DOHH2 (cell line): ENCODE measurements at regions not wholly inside any gene's neighbourhood (a gene's known extent, or its start where the extent isn't known, plus 50 kb on each side); places are given as distances from the start of the nearest gene placed in this dataset.

Experiments used
- H3F3A ChIP-seq: fragments of 200-600 bp; sonication (generic), shearing (Covaris generic); 2 replicates; pipeline ENCODE4 v1.6.0; 2016; ENCODE audit warnings: antibody characterized with exemption, mild to moderate bottlenecking; ENCODE audit not compliant: control insufficient read depth, insufficient read depth
- H3K27ac ChIP-seq: fragments of 200-600 bp; sonication (generic); 2 replicates; pipeline ENCODE4 v1.5.1; 2014; ENCODE audit warnings: low read depth, mild to moderate bottlenecking, low read length, moderate library complexity
- H3K27me3 ChIP-seq: fragments of 200-600 bp; sonication (generic); 2 replicates; pipeline ENCODE4 v1.6.1; 2014; ENCODE audit warnings: mild to moderate bottlenecking, low read length, mixed read lengths; ENCODE audit not compliant: control insufficient read depth
- H3K36me3 ChIP-seq: fragments of 200-600 bp; sonication (generic); 2 replicates; pipeline ENCODE4 v1.6.1; 2014; ENCODE audit warnings: mild to moderate bottlenecking, low read length, moderate library complexity, mixed read lengths; ENCODE audit not compliant: control insufficient read depth
- H3K4me1 ChIP-seq: fragments of 200-600 bp; sonication (generic); 2 replicates; pipeline ENCODE4 v1.6.1; 2014; ENCODE audit warnings: mild to moderate bottlenecking, low read length, mixed read lengths; ENCODE audit not compliant: control insufficient read depth
- H3K4me2 ChIP-seq: fragments of 200-600 bp; sonication (generic); 2 replicates; pipeline ENCODE4 v1.6.0; 2014; ENCODE audit warnings: mild to moderate bottlenecking, low read length, moderate library complexity
- H3K4me3 ChIP-seq: fragments of 200-600 bp; sonication (generic); 2 replicates; pipeline ENCODE4 v1.5.1; 2014; ENCODE audit warnings: mild to moderate bottlenecking, low read length, mixed read lengths
- H3K79me2 ChIP-seq: fragments of 200-600 bp; sonication (generic); 2 replicates; pipeline ENCODE4 v1.6.1; 2014; ENCODE audit warnings: mild to moderate bottlenecking, low read length, mixed read lengths; ENCODE audit not compliant: control insufficient read depth
- H3K9me2 ChIP-seq: fragments of 200-600 bp; sonication (generic); replicated peaks from 2 replicates; pipeline ENCODE4 v1.6.1; 2014; ENCODE audit warnings: mild to moderate bottlenecking, low read length, mixed read lengths; ENCODE audit not compliant: control insufficient read depth
- H3K9me3 ChIP-seq: fragments of 200-600 bp; sonication (generic); 2 replicates; pipeline ENCODE4 v1.6.1; 2014; ENCODE audit warnings: antibody characterized with exemption, low read length, mixed read lengths; ENCODE audit not compliant: control insufficient read depth, insufficient read depth
- H4K20me1 ChIP-seq: fragments of 200-600 bp; sonication (generic); 2 replicates; pipeline ENCODE4 v1.6.0; 2014; ENCODE audit warnings: low read depth, mild to moderate bottlenecking, antibody characterized with exemption, low read length, moderate library complexity; ENCODE audit not compliant: control insufficient read depth, insufficient read depth
- CTCF ChIP-seq: fragments of 200-600 bp; sonication (generic); IDR thresholded peaks from one replicate; pipeline ENCODE4 v1.5.1; 2014; ENCODE audit warnings: antibody characterized with exemption, mild to moderate bottlenecking, low read depth, low read length; ENCODE audit not compliant: poor library complexity, severe bottlenecking
- EZH2phosphoT487 ChIP-seq: fragments of 200-600 bp; sonication (generic); IDR thresholded peaks from 2 replicates; pipeline ENCODE4 v1.6.1; 2017; ENCODE audit warnings: borderline replicate concordance, mild to moderate bottlenecking, antibody characterized with exemption, low read length, moderate library complexity, mixed read lengths

- Histone ChIP-seq H3K27me3 (no peaks in the 10 kb centered on the region), H3K4me1 (no peaks in the 10 kb centered on the region), H3K27ac (no peak overlapping the region), H3K9me3 (no peaks in the 10 kb centered on the region), H3K4me2 (no peak overlapping the region), H3K36me3 (no peaks in the 10 kb centered on the region), H3K4me3 (no peak overlapping the region), H3K9me2 (no peaks in the 10 kb centered on the region), H3K79me2 (no peaks in the 10 kb centered on the region), H3F3A (no peaks in the 10 kb centered on the region), H4K20me1 (no peaks in the 10 kb centered on the region)
- TF ChIP-seq EZH2phosphoT487, result no peak
- no peak for TF ChIP-seq CTCF
Measured at GRCh38 chr20:41786158-41786557, 168.0 kb upstream of the CHD6 start.

GRCh38 chr20:41784209-41784958, 166.2 kb upstream of the CHD6 start:
- H3K9me3 ChIP-seq, result no peaks in the 10 kb centered on the region
- no peak overlapping the region for H3K27ac ChIP-seq
- H3K9me2 ChIP-seq, result no peaks in the 10 kb centered on the region
- no peaks in the 10 kb centered on the region for H3K4me1 ChIP-seq
- no peaks in the 10 kb centered on the region for H3K36me3 ChIP-seq
- H3F3A ChIP-seq, result no peaks in the 10 kb centered on the region
- no peaks in the 10 kb centered on the region for H3K27me3 ChIP-seq
- no peaks in the 10 kb centered on the region for H4K20me1 ChIP-seq
- TF ChIP-seq CTCF (no peak), EZH2phosphoT487 (no peak)
- no peaks in the 10 kb centered on the region for H3K79me2 ChIP-seq
- H3K4me2 ChIP-seq, result no peak overlapping the region
- H3K4me3 ChIP-seq, result no peak overlapping the region

- H3K27me3 ChIP-seq, result no peaks in the 10 kb centered on the region
- H3F3A ChIP-seq, result no peaks in the 10 kb centered on the region
- no peaks in the 10 kb centered on the region for H3K9me2 ChIP-seq
- no peaks in the 10 kb centered on the region for H3K9me3 ChIP-seq
- no peak overlapping the region for H3K27ac ChIP-seq
- H3K36me3 ChIP-seq, result no peaks in the 10 kb centered on the region
- no peaks in the 10 kb centered on the region for H4K20me1 ChIP-seq
- H3K4me1 ChIP-seq, result no peaks in the 10 kb centered on the region
- no peak overlapping the region for H3K4me3 ChIP-seq
- H3K79me2 ChIP-seq, result no peaks in the 10 kb centered on the region
- TF ChIP-seq EZH2phosphoT487 (no peak), CTCF (no peak)
- no peak overlapping the region for H3K4me2 ChIP-seq
Measured at GRCh38 chr20:41783423-41784208, 165.4 kb upstream of the CHD6 start.
